ENCODE measurements at regions not wholly inside any gene's neighbourhood (a gene's known extent, or its start where the extent isn't known, plus 50 kb on each side); places are given as distances from the start of the nearest gene placed in this dataset.

DNA sequence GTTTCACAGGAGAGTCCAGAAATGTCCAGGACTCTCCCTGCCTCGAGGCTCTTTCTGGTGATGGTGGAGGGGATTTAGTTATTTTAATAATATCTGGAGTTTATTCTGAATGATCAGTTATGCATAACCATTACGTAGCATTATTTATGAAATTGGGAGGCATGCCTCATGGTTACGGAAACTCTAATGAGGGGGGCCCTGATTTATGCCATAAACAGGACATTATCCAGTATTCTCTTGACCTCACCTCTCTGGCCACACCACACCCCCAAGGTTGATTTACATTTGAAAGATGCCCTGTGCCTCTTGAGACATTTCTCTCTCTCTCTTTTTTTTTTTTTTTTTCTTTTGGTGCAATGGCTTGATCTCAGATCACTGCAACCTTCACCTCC is 268.8 kb downstream of the TFAP2C start:
- Histone ChIP-seq H3K4me3 (no peak overlapping the region), H3K4me1 (no peaks in the 10 kb centered on the region), H3K9me3 (peaks cover 0 to 10% (median 4%) of the 10 kb centered on the region in 4 donors), H3K36me3 (no peaks in the 10 kb centered on the region), H3K27ac (replicated peaks in 1 of 4) (no peak overlapping the region), H3K27me3 (peaks cover 0 to 37% (median 2%) of the 10 kb centered on the region in 4 donors)
- intact Hi-C loops (cut with DNase I): no loop called here
- no peak for DNase-seq (ENCODE audit: extremely low spot score)
- TF ChIP-seq EP300 (IDR thresholded peaks at IDR 0.05) (no peak), POLR2A (IDR thresholded peaks at IDR 0.05; ENCODE audit: low read depth) (no peak), POLR2AphosphoS5 (IDR thresholded peaks at IDR 0.05) (no peak)
- TF ChIP-seq, protein P1, sequence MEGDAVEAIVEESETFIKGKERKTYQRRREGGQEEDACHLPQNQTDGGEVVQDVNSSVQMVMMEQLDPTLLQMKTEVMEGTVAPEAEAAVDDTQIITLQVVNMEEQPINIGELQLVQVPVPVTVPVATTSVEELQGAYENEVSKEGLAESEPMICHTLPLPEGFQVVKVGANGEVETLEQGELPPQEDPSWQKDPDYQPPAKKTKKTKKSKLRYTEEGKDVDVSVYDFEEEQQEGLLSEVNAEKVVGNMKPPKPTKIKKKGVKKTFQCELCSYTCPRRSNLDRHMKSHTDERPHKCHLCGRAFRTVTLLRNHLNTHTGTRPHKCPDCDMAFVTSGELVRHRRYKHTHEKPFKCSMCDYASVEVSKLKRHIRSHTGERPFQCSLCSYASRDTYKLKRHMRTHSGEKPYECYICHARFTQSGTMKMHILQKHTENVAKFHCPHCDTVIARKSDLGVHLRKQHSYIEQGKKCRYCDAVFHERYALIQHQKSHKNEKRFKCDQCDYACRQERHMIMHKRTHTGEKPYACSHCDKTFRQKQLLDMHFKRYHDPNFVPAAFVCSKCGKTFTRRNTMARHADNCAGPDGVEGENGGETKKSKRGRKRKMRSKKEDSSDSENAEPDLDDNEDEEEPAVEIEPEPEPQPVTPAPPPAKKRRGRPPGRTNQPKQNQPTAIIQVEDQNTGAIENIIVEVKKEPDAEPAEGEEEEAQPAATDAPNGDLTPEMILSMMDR (IDR thresholded peaks at IDR 0.05): no peak
- WGBS: 92% methylated on average over 3 of the region's 3 CpGs

DNA sequence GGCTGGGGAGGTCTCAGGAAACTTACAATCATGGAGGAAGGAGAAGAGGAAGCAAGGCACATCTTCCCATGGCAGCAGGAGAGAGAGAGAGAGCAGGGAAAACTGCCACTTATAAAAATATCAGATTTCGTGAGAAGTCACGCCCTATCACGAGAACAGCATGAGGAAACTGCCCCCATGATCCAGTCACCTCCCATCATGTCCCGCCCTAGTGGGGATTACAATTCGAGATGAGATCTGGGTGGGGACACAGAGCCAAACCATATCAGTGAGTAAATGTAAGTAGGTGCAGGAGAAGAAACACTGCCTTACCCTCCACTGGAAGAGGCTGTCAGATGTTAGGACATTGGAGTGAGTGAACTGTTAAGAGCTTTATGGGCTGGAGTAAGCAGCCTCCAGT is 270.4 kb downstream of the TFAP2C start:
- Histone ChIP-seq H3K36me3 (no peaks in the 10 kb centered on the region), H3K27me3 (peaks cover 0 to 37% (median 2%) of the 10 kb centered on the region in 4 donors), H3K4me1 (no peaks in the 10 kb centered on the region), H3K4me3 (no peak overlapping the region), H3K27ac (replicated peaks in 1 of 4) (no peak overlapping the region), H3K9me3 (peaks cover 0 to 10% (median 4%) of the 10 kb centered on the region in 4 donors)
- no peak for DNase-seq (ENCODE audit: extremely low spot score)
- WGBS: 71% methylated on average over 5 of the region's 5 CpGs
- intact Hi-C loops (cut with DNase I): no loop called here
- no peak for TF ChIP-seq POLR2AphosphoS5 (IDR thresholded peaks at IDR 0.05)
- no peak for TF ChIP-seq POLR2A (IDR thresholded peaks at IDR 0.05; ENCODE audit: low read depth)
- no peak for TF ChIP-seq EP300 (IDR thresholded peaks at IDR 0.05)
- TF ChIP-seq, protein P1 (IDR thresholded peaks at IDR 0.05): no peak

DNA sequence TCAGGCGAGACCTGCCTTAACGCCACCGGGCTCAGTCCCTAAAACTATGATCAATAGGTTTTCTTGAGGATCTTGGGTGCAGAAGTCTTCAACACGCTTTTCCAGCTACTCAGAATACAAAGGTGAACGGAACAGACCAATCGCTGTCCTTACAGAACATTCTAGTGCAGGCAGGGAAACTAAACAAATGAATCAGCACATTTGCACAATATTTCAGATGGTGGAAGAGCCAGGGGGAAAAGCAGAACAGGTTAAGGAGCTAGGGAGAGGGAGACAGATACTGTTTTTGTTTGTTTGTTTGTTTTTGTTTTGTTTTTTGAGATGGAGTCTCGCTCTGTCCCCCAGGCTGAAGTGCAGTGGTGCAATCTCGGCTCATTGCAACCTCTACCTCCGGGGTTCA is 271.1 kb downstream of the TFAP2C start:
- TF ChIP-seq POLR2A (IDR thresholded peaks at IDR 0.05; ENCODE audit: low read depth) (no peak), POLR2AphosphoS5 (IDR thresholded peaks at IDR 0.05) (no peak), EP300 (IDR thresholded peaks at IDR 0.05) (no peak)
- TF ChIP-seq, protein P1 (IDR thresholded peaks at IDR 0.05): no peak
- no peak for DNase-seq (ENCODE audit: extremely low spot score)
- H3K4me1 ChIP-seq: no peaks in the 10 kb centered on the region
- H3K9me3 ChIP-seq: peaks cover 0 to 10% (median 4%) of the 10 kb centered on the region in 4 donors
- no peak overlapping the region for H3K4me3 ChIP-seq
- H3K36me3 ChIP-seq: no peaks in the 10 kb centered on the region
- no peak overlapping the region for H3K27ac ChIP-seq (replicated peaks in 1 of 4)
- 83% methylated on average over 9 of the region's 9 CpGs for WGBS
- H3K27me3 ChIP-seq: peaks cover 0 to 37% (median 2%) of the 10 kb centered on the region in 4 donors
- intact Hi-C loops (cut with DNase I): no loop called here

GRCh38 chr20:56903421-56903820 is 274.3 kb downstream of the TFAP2C start:
- no peak for DNase-seq (ENCODE audit: extremely low spot score)
- intact Hi-C loops (cut with DNase I): no loop called here
- no peaks in the 10 kb centered on the region for H3K4me1 ChIP-seq
- H3K27me3 ChIP-seq: peaks cover 0 to 16% (median 2%) of the 10 kb centered on the region in 4 donors
- TF ChIP-seq POLR2A (IDR thresholded peaks at IDR 0.05; ENCODE audit: low read depth) (no peak), POLR2AphosphoS5 (IDR thresholded peaks at IDR 0.05) (no peak), EP300 (IDR thresholded peaks at IDR 0.05) (no peak)
- TF ChIP-seq, protein P1 (IDR thresholded peaks at IDR 0.05): no peak
- WGBS: 47% methylated on average over 1 of the region's 1 CpG
- no peaks in the 10 kb centered on the region for H3K36me3 ChIP-seq
- peaks cover 0 to 10% (median 4%) of the 10 kb centered on the region in 4 donors for H3K9me3 ChIP-seq
- H3K27ac ChIP-seq (replicated peaks in 1 of 4): no peak overlapping the region
- no peak overlapping the region for H3K4me3 ChIP-seq

DNA sequence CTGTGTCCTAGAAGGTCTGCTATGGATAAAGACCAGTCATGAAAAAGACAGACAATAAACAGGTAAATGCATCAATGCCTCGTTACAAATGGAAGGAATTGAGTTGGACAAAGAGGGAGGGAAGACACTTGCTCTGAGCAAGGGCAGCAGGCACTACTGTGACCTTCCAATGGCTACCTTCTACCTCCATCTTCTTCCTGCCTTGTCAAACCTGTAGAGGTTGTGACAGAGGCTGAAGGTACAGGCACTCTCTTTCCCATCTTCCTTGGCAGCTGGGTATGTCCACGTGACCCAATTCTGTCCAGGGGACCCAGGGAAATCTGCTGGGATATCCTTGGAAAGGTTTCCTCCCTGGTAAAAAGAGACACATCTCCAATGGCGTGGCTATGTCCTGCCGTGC is 274.8 kb downstream of the TFAP2C start:
- Histone ChIP-seq H3K27ac (replicated peaks in 1 of 4) (no peak overlapping the region), H3K9me3 (peaks cover 0 to 10% (median 4%) of the 10 kb centered on the region in 4 donors), H3K27me3 (peaks cover 0 to 16% (median 2%) of the 10 kb centered on the region in 4 donors), H3K4me3 (no peak overlapping the region), H3K4me1 (no peaks in the 10 kb centered on the region), H3K36me3 (no peaks in the 10 kb centered on the region)
- intact Hi-C loops (cut with DNase I): no loop called here
- 56% methylated on average over 3 of the region's 4 CpGs for WGBS
- DNase-seq (ENCODE audit: extremely low spot score): no peak
- TF ChIP-seq POLR2AphosphoS5 (IDR thresholded peaks at IDR 0.05) (no peak), POLR2A (IDR thresholded peaks at IDR 0.05; ENCODE audit: low read depth) (no peak), EP300 (IDR thresholded peaks at IDR 0.05) (no peak)
- TF ChIP-seq, protein P1 (IDR thresholded peaks at IDR 0.05): no peak

Measured in esophagus muscularis mucosa (tissue), 4 donors.